Panc1 (cell line): ENCODE measurements at regions not wholly inside any gene's neighbourhood (a gene's known extent, or its start where the extent isn't known, plus 50 kb on each side); places are given as distances from the start of the nearest gene placed in this dataset.

Experiments used
- CTCF ChIP-seq: fragments of 450-650 bp; IDR thresholded peaks from 2 replicates; pipeline ENCODE4 v1.5.1; 2017; ENCODE audit warnings: mild to moderate bottlenecking
- POLR2AphosphoS5 ChIP-seq: IDR thresholded peaks from 2 replicates; pipeline ENCODE4 v1.6.1; 2012; ENCODE audit warnings: mild to moderate bottlenecking, low read depth, low read length, moderate library complexity
- SIN3A ChIP-seq: IDR thresholded peaks from 2 replicates; pipeline ENCODE4 v1.6.1; 2012; ENCODE audit warnings: low read depth, mild to moderate bottlenecking, low read length, moderate library complexity, borderline replicate concordance; ENCODE audit not compliant: insufficient read depth

- TF ChIP-seq CTCF (no peak), POLR2AphosphoS5 (no peak), SIN3A (no peak)
Observed at GRCh38 chr3:5054098-5054497, 68.0 kb upstream of the ARL8B start.
